GM21390 (cell line): ENCODE measurements at regions not wholly inside any gene's neighbourhood (a gene's known extent, or its start where the extent isn't known, plus 50 kb on each side); places are given as distances from the start of the nearest gene placed in this dataset.

Experiments
- ATAC-seq: cut with Tn5 transposase; IDR thresholded peaks from one replicate; pipeline ENCODE4 v1.9.1; 2021; ENCODE audit not compliant: unreplicated experiment

GRCh38 chr4:54493862-54494261 lies 163.9 kb upstream of the KIT start:
- ATAC-seq = no peak

- no peak for ATAC-seq
Observed at GRCh38 chr4:54495091-54495490, 162.7 kb upstream of the KIT start.

GRCh38 chr4:54495641-54496040 lies 162.1 kb upstream of the KIT start:
- no peak for ATAC-seq

GRCh38 chr4:54496412-54496811 lies 161.3 kb upstream of the KIT start:
- no peak for ATAC-seq

GRCh38 chr4:54497947-54498346 lies 159.8 kb upstream of the KIT start:
- ATAC-seq = no peak

GRCh38 chr4:54498661-54499111 lies 159.1 kb upstream of the KIT start:
- no peak for ATAC-seq

GRCh38 chr4:54499308-54500074 lies 158.3 kb upstream of the KIT start:
- no peak for ATAC-seq

- no peak for ATAC-seq
Observed at GRCh38 chr4:54505362-54505761, 152.4 kb upstream of the KIT start.

- no peak for ATAC-seq
Observed at GRCh38 chr4:54505996-54506395, 151.8 kb upstream of the KIT start.

GRCh38 chr4:54509057-54509456 lies 148.7 kb upstream of the KIT start:
- ATAC-seq = no peak

- no peak for ATAC-seq
Observed at GRCh38 chr4:54513204-54513603, 144.6 kb upstream of the KIT start.

- ATAC-seq = no peak
Observed at GRCh38 chr4:54513741-54514140, 144.0 kb upstream of the KIT start.

GRCh38 chr4:54516556-54517215 lies 141.1 kb upstream of the KIT start:
- no peak for ATAC-seq

- no peak for ATAC-seq
Observed at GRCh38 chr4:54517781-54518444, 139.8 kb upstream of the KIT start.

GRCh38 chr4:54525602-54526001 lies 132.2 kb upstream of the KIT start:
- ATAC-seq = no peak

GRCh38 chr4:54526560-54526959 lies 131.2 kb upstream of the KIT start:
- no peak for ATAC-seq

- no peak for ATAC-seq
Observed at GRCh38 chr4:54527532-54527931, 130.2 kb upstream of the KIT start.

- ATAC-seq = no peak
Observed at GRCh38 chr4:54539500-54540029, 118.2 kb upstream of the KIT start.

- ATAC-seq = no peak
Observed at GRCh38 chr4:54540931-54541330, 116.8 kb upstream of the KIT start.

- no peak for ATAC-seq
Observed at GRCh38 chr4:54541426-54542118, 116.2 kb upstream of the KIT start.

GRCh38 chr4:54542119-54542438 lies 115.7 kb upstream of the KIT start:
- no peak for ATAC-seq
